OCI-LY7 (cell line): ENCODE measurements at regions not wholly inside any gene's neighbourhood (a gene's known extent, or its start where the extent isn't known, plus 50 kb on each side); places are given as distances from the start of the nearest gene placed in this dataset.

Experiments used
- BruUV-seq: library from RNA; stranded (reverse); fragments of 400-500 nt; replicated peaks from 2 replicates; lab custom pipeline; 2021; lab: Mats Ljungman, UMichigan
- CTCF ChIA-PET: fragments of 300-600 bp; sonication (Branson Sonifier 250); formaldehyde crosslinking; loops from one replicate; lab custom pipeline; 2022; ENCODE audit warnings: antibody characterized with exemption; ENCODE audit not compliant: unreplicated experiment; lab: Charles Lee
- POLR2A ChIA-PET: fragments of 300-600 bp; sonication (Branson Sonifier 250); formaldehyde crosslinking; loops from one replicate; lab custom pipeline; 2022; ENCODE audit warnings: antibody characterized with exemption; lab: Charles Lee
- DNase-seq: peaks from one replicate; pipeline ENCODE4 v3.0.0-alpha.2; 2015; ENCODE audit warnings: low spot score
- H2AFZ ChIP-seq: fragments of 200-600 bp; sonication (generic), shearing (Covaris generic); 2 replicates; pipeline ENCODE4 v1.6.1; 2014; ENCODE audit warnings: mild to moderate bottlenecking, antibody characterized with exemption, low read length, moderate library complexity
- H3K27ac ChIP-seq: fragments of 200-600 bp; sonication (generic); 2 replicates; pipeline ENCODE4 v1.5.1; 2014; ENCODE audit warnings: mixed run types, low read depth, mild to moderate bottlenecking, moderate library complexity, low read length, inconsistent platforms; ENCODE audit not compliant: poor library complexity, severe bottlenecking
- H3K36me3 ChIP-seq: fragments of 200-600 bp; sonication (generic); 2 replicates; pipeline ENCODE4 v1.6.1; 2014; ENCODE audit warnings: mild to moderate bottlenecking, antibody characterized with exemption, low read length, moderate library complexity, mixed read lengths; ENCODE audit not compliant: insufficient read depth
- H3K4me1 ChIP-seq: fragments of 200-600 bp; sonication (generic); 2 replicates; pipeline ENCODE4 v1.5.1; 2014; ENCODE audit warnings: mild to moderate bottlenecking, low read length; ENCODE audit not compliant: insufficient read depth, poor library complexity, severe bottlenecking
- H3K4me2 ChIP-seq: fragments of 200-600 bp; sonication (generic); 2 replicates; pipeline ENCODE4 v1.6.1; 2014; ENCODE audit warnings: mild to moderate bottlenecking, low read length
- H3K4me3 ChIP-seq: fragments of 200-600 bp; sonication (generic); 2 replicates; pipeline ENCODE4 v1.5.1; 2014; ENCODE audit warnings: mild to moderate bottlenecking, low read depth, low read length; ENCODE audit not compliant: poor library complexity, severe bottlenecking
- H3K79me2 ChIP-seq: fragments of 200-600 bp; sonication (generic); 2 replicates; pipeline ENCODE4 v1.6.1; 2016; ENCODE audit warnings: low read depth, mild to moderate bottlenecking, low read length, moderate library complexity, mixed read lengths; ENCODE audit not compliant: insufficient read depth
- H3K9me2 ChIP-seq: fragments of 200-600 bp; sonication (generic); 2 replicates; pipeline ENCODE4 v1.6.1; 2016; ENCODE audit warnings: mild to moderate bottlenecking, low read length, mixed read lengths; ENCODE audit not compliant: insufficient read depth
- H3K9me3 ChIP-seq: fragments of 200-600 bp; sonication (generic); 2 replicates; pipeline ENCODE4 v1.6.1; 2014; ENCODE audit warnings: mild to moderate bottlenecking, mixed run types, low read length, mixed read lengths
- H4K20me1 ChIP-seq: fragments of 200-600 bp; sonication (generic); 2 replicates; pipeline ENCODE4 v1.6.1; 2014; ENCODE audit warnings: mild to moderate bottlenecking, antibody characterized with exemption, low read length, moderate library complexity, mixed read lengths; ENCODE audit not compliant: insufficient read depth
- CTCF ChIP-seq: fragments of 200-600 bp; sonication (generic); conservative IDR thresholded peaks from 2 replicates; pipeline ENCODE4 v1.5.1; 2014; ENCODE audit warnings: mild to moderate bottlenecking, antibody characterized with exemption, low read length, moderate library complexity, mixed read lengths
- EZH2phosphoT487 ChIP-seq: fragments of 200-600 bp; sonication (generic); IDR thresholded peaks from 2 replicates; pipeline ENCODE4 v1.6.1; 2018; ENCODE audit warnings: low read depth, borderline replicate concordance, mild to moderate bottlenecking, mixed run types, antibody characterized with exemption, low read length, moderate library complexity, mixed read lengths
- intact Hi-C: fragments of 100-400 bp; cut with micrococcal nuclease; formaldehyde crosslinking; loops from one replicate; pipeline ENCODE4 v1.10.0; 2022; ENCODE audit not compliant: unreplicated experiment

DNA sequence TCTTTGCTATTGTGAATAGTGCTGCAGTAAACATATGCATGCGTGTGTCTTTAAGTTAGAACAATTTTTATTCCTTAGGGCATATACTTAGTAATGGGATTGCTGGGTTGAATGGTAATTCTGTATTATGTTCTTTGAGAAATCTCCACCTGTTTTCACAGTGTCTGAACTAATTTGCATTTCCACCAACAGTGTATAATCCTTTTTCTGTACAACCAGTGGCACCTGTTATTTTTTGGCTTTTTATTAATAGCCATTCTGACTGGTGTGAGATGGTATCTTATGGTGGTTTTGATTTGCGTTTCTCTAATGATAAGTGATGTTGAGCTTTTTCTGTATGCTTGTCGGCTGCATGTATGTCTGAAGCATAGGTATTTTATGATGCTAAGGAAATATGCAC lies 820.8 kb upstream of the MAP3K7 start:
- no peak overlapping the region for H3K4me3 ChIP-seq
- no peak for TF ChIP-seq EZH2phosphoT487
- TF ChIP-seq CTCF, result no peak
- no peak overlapping the region for H3K27ac ChIP-seq
- H3K36me3 ChIP-seq, result no peaks in the 10 kb centered on the region
- H4K20me1 ChIP-seq, result no peaks in the 10 kb centered on the region
- BruUV-seq, result no TSS peak
- H3K9me2 ChIP-seq, result no peaks in the 10 kb centered on the region
- no peaks in the 10 kb centered on the region for H3K9me3 ChIP-seq
- intact Hi-C loops, result no loop called here
- no peaks in the 10 kb centered on the region for H3K79me2 ChIP-seq
- DNase-seq, result no peak
- H3K4me1 ChIP-seq, result no peaks in the 10 kb centered on the region
- no peak overlapping the region for H3K4me2 ChIP-seq
- H2AFZ ChIP-seq, result no peak overlapping the region
- CTCF ChIA-PET, result no interaction called here
- POLR2A ChIA-PET, result no interaction called here

GRCh38 chr6:91392951-91393350 lies 806.1 kb upstream of the MAP3K7 start:
- no peak overlapping the region for H3K4me3 ChIP-seq
- no peak overlapping the region for H3K27ac ChIP-seq
- no peaks in the 10 kb centered on the region for H3K4me1 ChIP-seq
- no peaks in the 10 kb centered on the region for H3K36me3 ChIP-seq
- H3K9me3 ChIP-seq, result no peaks in the 10 kb centered on the region
- no TSS peak for BruUV-seq
- no peaks in the 10 kb centered on the region for H3K79me2 ChIP-seq
- DNase-seq, result no peak
- CTCF ChIA-PET, result no interaction called here
- POLR2A ChIA-PET, result no interaction called here
- no peaks in the 10 kb centered on the region for H3K9me2 ChIP-seq
- no peak overlapping the region for H2AFZ ChIP-seq
- H3K4me2 ChIP-seq, result no peak overlapping the region
- intact Hi-C loops, result no loop called here
- TF ChIP-seq CTCF, result no peak
- no peak for TF ChIP-seq EZH2phosphoT487
- no peaks in the 10 kb centered on the region for H4K20me1 ChIP-seq

- Histone ChIP-seq H3K9me2 (no peaks in the 10 kb centered on the region), H3K27ac (no peak overlapping the region), H3K4me3 (no peak overlapping the region), H3K4me1 (no peaks in the 10 kb centered on the region), H3K9me3 (no peaks in the 10 kb centered on the region), H2AFZ (no peak overlapping the region), H3K36me3 (no peaks in the 10 kb centered on the region), H4K20me1 (no peaks in the 10 kb centered on the region), H3K4me2 (no peak overlapping the region), H3K79me2 (no peaks in the 10 kb centered on the region)
- no TSS peak for BruUV-seq
- intact Hi-C loops, result no loop called here
- TF ChIP-seq EZH2phosphoT487 (no peak), CTCF (peak; percentile 20; the same call in 1 of the 2 replicates)
- ChIA-PET CTCF (no interaction called here), POLR2A (no interaction called here)
- no peak for DNase-seq
These were observed 800.6 kb upstream of the MAP3K7 start for GRCh38 chr6:91387290-91388059.
